Panc1 (cell line): ENCODE measurements at regions not wholly inside any gene's neighbourhood (a gene's known extent, or its start where the extent isn't known, plus 50 kb on each side); places are given as distances from the start of the nearest gene placed in this dataset.

Experiments
- ATAC-seq: fragments of 200-7000 bp; cut with Tn5 transposase; 2 replicates; pipeline ENCODE4 v1.9.1; 2020; ENCODE audit warnings: mild to moderate bottlenecking, moderate library complexity
- BruUV-seq: library from RNA; stranded (reverse); fragments of 400-500 nt; replicated peaks from 2 replicates; lab custom pipeline; 2021; lab: Mats Ljungman, UMichigan
- CTCF ChIA-PET: fragments of 300-600 bp; sonication (Branson Sonifier 250); formaldehyde crosslinking; loops from one replicate; lab custom pipeline; 2022; ENCODE audit warnings: antibody characterized with exemption; lab: Charles Lee
- POLR2A ChIA-PET: fragments of 300-600 bp; sonication (Branson Sonifier 250); formaldehyde crosslinking; loops from one replicate; lab custom pipeline; 2022; ENCODE audit warnings: antibody characterized with exemption; lab: Charles Lee
- DNase-seq: peaks from one replicate; pipeline ENCODE4 v3.0.0-alpha.2; 2010; ENCODE audit warnings: low read depth, low spot score
- H3K27ac ChIP-seq: 2 replicates; pipeline ENCODE4 v1.5.1; 2011; ENCODE audit warnings: mild to moderate bottlenecking, low read length, inconsistent platforms
- H3K27me3 ChIP-seq: fragments of 200-500 bp; sonication (Bioruptor generic); 2 replicates; pipeline ENCODE4 v1.6.0; 2014; ENCODE audit warnings: low read length, inconsistent platforms; ENCODE audit not compliant: control insufficient read depth, insufficient read depth
- H3K36me3 ChIP-seq: fragments of 200-500 bp; sonication (Bioruptor generic); 2 replicates; pipeline ENCODE4 v1.5.1; 2014; ENCODE audit warnings: inconsistent platforms, mild to moderate bottlenecking, low read length, moderate library complexity; ENCODE audit not compliant: control insufficient read depth, insufficient read depth
- H3K4me1 ChIP-seq: 2 replicates; pipeline ENCODE4 v1.5.1; 2011; ENCODE audit warnings: inconsistent platforms, mild to moderate bottlenecking, low read length, moderate library complexity; ENCODE audit not compliant: control insufficient read depth, insufficient read depth
- H3K4me3 ChIP-seq, 2 experiments: 2 replicates each; pipeline ENCODE4 v1.5.1; 2011 to 2012; ENCODE audit warnings: low read depth in 2 of 2, low read length in 2 of 2, mild to moderate bottlenecking in 2 of 2, inconsistent platforms in 1 of 2, moderate library complexity in 1 of 2
- H3K9me3 ChIP-seq: fragments of 200-500 bp; sonication (Bioruptor generic); 2 replicates; pipeline ENCODE4 v1.5.1; 2014; ENCODE audit warnings: low read depth, mild to moderate bottlenecking, inconsistent platforms, low read length, moderate library complexity; ENCODE audit not compliant: control insufficient read depth, insufficient read depth
- CTCF ChIP-seq: fragments of 450-650 bp; IDR thresholded peaks from 2 replicates; pipeline ENCODE4 v1.5.1; 2017; ENCODE audit warnings: mild to moderate bottlenecking
- POLR2AphosphoS5 ChIP-seq: IDR thresholded peaks from 2 replicates; pipeline ENCODE4 v1.6.1; 2012; ENCODE audit warnings: mild to moderate bottlenecking, low read depth, low read length, moderate library complexity
- SIN3A ChIP-seq: IDR thresholded peaks from 2 replicates; pipeline ENCODE4 v1.6.1; 2012; ENCODE audit warnings: low read depth, mild to moderate bottlenecking, low read length, moderate library complexity, borderline replicate concordance; ENCODE audit not compliant: insufficient read depth
- TCF7L2 ChIP-seq: IDR thresholded peaks from 2 replicates; pipeline ENCODE4 v1.6.1; 2011; ENCODE audit warnings: mild to moderate bottlenecking, low read depth, low read length, inconsistent platforms
- in situ Hi-C: cut with HindIII; loops from 2 replicates; pipeline ENCODE4 v1.10.0; 2016; ENCODE audit warnings: low sequenced_read_pairs, low pct_unique_long_range_greater_than_20kb
- intact Hi-C: fragments of 100-400 bp; cut with micrococcal nuclease; formaldehyde crosslinking; loops from one replicate; pipeline ENCODE4 v1.10.0; 2022; ENCODE audit not compliant: unreplicated experiment
- TF ChIP-seq, protein P1 (sequence below), 2 experiments: IDR thresholded peaks; 2 replicates each; pipeline ENCODE4 v1.6.1; 2011 to 2012; ENCODE audit warnings: low read depth in 2 of 2, control low read depth in 1 of 2, low read length in 1 of 2, mild to moderate bottlenecking in 1 of 2, moderate library complexity in 1 of 2; ENCODE audit not compliant: insufficient read depth in 1 of 2

GRCh38 chrX:51395810-51396728, 63.4 kb downstream of the NUDT10 start:
- Histone ChIP-seq H3K4me3 (no peak overlapping the region), H3K36me3 (no peaks in the 10 kb centered on the region), H3K4me1 (no peaks in the 10 kb centered on the region), H3K27me3 (no peaks in the 10 kb centered on the region), H3K9me3 (no peaks in the 10 kb centered on the region), H3K27ac (no peak overlapping the region)
- DNase-seq (no peak), ATAC-seq (no peak)
- CTCF ChIA-PET, result no interaction called here
- BruUV-seq, result no TSS peak
- POLR2A ChIA-PET, result no interaction called here
- in situ Hi-C loops, result no loop called here
- no peak for TF ChIP-seq TCF7L2
- TF ChIP-seq CTCF, result no peak
- no peak for TF ChIP-seq SIN3A
- no peak for TF ChIP-seq POLR2AphosphoS5
- TF ChIP-seq, protein P1, sequence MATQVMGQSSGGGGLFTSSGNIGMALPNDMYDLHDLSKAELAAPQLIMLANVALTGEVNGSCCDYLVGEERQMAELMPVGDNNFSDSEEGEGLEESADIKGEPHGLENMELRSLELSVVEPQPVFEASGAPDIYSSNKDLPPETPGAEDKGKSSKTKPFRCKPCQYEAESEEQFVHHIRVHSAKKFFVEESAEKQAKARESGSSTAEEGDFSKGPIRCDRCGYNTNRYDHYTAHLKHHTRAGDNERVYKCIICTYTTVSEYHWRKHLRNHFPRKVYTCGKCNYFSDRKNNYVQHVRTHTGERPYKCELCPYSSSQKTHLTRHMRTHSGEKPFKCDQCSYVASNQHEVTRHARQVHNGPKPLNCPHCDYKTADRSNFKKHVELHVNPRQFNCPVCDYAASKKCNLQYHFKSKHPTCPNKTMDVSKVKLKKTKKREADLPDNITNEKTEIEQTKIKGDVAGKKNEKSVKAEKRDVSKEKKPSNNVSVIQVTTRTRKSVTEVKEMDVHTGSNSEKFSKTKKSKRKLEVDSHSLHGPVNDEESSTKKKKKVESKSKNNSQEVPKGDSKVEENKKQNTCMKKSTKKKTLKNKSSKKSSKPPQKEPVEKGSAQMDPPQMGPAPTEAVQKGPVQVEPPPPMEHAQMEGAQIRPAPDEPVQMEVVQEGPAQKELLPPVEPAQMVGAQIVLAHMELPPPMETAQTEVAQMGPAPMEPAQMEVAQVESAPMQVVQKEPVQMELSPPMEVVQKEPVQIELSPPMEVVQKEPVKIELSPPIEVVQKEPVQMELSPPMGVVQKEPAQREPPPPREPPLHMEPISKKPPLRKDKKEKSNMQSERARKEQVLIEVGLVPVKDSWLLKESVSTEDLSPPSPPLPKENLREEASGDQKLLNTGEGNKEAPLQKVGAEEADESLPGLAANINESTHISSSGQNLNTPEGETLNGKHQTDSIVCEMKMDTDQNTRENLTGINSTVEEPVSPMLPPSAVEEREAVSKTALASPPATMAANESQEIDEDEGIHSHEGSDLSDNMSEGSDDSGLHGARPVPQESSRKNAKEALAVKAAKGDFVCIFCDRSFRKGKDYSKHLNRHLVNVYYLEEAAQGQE (IDR thresholded peaks at IDR 0.05; ENCODE audit: insufficient read depth in 1 of 2, low read depth in 2 of 2, low read length in 1 of 2), result no peak
- intact Hi-C loops, result no loop called here

- Histone ChIP-seq H3K27me3 (no peaks in the 10 kb centered on the region), H3K27ac (no peak overlapping the region), H3K4me3 (no peak overlapping the region), H3K4me1 (no peaks in the 10 kb centered on the region), H3K36me3 (no peaks in the 10 kb centered on the region), H3K9me3 (no peaks in the 10 kb centered on the region)
- in situ Hi-C loops, result no loop called here
- POLR2A ChIA-PET, result no interaction called here
- no peak for DNase-seq
- CTCF ChIA-PET, result no interaction called here
- no peak for ATAC-seq
- TF ChIP-seq CTCF (no peak), POLR2AphosphoS5 (no peak), SIN3A (no peak), TCF7L2 (no peak)
- TF ChIP-seq, protein P1 (IDR thresholded peaks at IDR 0.05; ENCODE audit: insufficient read depth in 1 of 2, low read depth in 2 of 2, low read length in 1 of 2), result no peak
- intact Hi-C loops, result no loop called here
- BruUV-seq, result no TSS peak
These were observed 62.8 kb downstream of the NUDT10 start for GRCh38 chrX:51395480-51395809.
